IMR-90 (cell line): ENCODE measurements at regions not wholly inside any gene's neighbourhood (a gene's known extent, or its start where the extent isn't known, plus 50 kb on each side); places are given as distances from the start of the nearest gene placed in this dataset.

ENCODE experiments used
- ATAC-seq: fragments of 200-7000 bp; cut with Tn5 transposase; 2 replicates; pipeline ENCODE4 v1.9.1; 2020; ENCODE audit warnings: low read depth, mild to moderate bottlenecking, moderate library complexity
- BruUV-seq: library from RNA; stranded (reverse); fragments of 400-500 nt; replicated peaks from 2 replicates; lab custom pipeline; 2021; lab: Mats Ljungman, UMichigan
- CTCF ChIA-PET: fragments of 300-600 bp; formaldehyde crosslinking; extraction: SDS; loops from one replicate; lab custom pipeline; 2021; ENCODE audit warnings: antibody characterized with exemption; lab: Yijun Ruan, JAX
- POLR2A ChIA-PET: fragments of 300-600 bp; sonication (Branson Sonifier 250); formaldehyde crosslinking; loops from one replicate; lab custom pipeline; 2022; ENCODE audit warnings: antibody characterized with exemption; ENCODE audit not compliant: unreplicated experiment; lab: Charles Lee
- DNase-seq: peaks from one replicate; pipeline ENCODE4 v3.0.0; 2013
- H2AFZ ChIP-seq: replicated peaks from 2 replicates; pipeline ENCODE3; 2013; ENCODE audit warnings: low read length, mild to moderate bottlenecking; ENCODE audit not compliant: poor library complexity
- H2AK5ac ChIP-seq: 2 replicates; pipeline ENCODE4 v1.6.1; 2013; ENCODE audit warnings: low read depth, low read length, inconsistent platforms
- H2AK9ac ChIP-seq: replicated peaks from 2 replicates; pipeline ENCODE3; 2013; ENCODE audit warnings: mild to moderate bottlenecking, low read depth, low read length, moderate library complexity; ENCODE audit not compliant: poor library complexity
- H2BK120ac ChIP-seq: 2 replicates; pipeline ENCODE4 v1.6.1; 2013; ENCODE audit warnings: low read depth, low read length, inconsistent platforms
- H2BK15ac ChIP-seq: 3 replicates; pipeline ENCODE4 v1.6.1; 2013; ENCODE audit warnings: low read depth, low read length, inconsistent platforms
- H2BK20ac ChIP-seq: 2 replicates; pipeline ENCODE4 v1.6.1; 2013; ENCODE audit warnings: low read depth, mild to moderate bottlenecking, inconsistent platforms, low read length, moderate library complexity
- H2BK5ac ChIP-seq: 2 replicates; pipeline ENCODE4 v1.6.1; 2013; ENCODE audit warnings: mild to moderate bottlenecking, low read depth, low read length, inconsistent platforms; ENCODE audit not compliant: poor library complexity, severe bottlenecking
- H3K14ac ChIP-seq: replicated peaks from 2 replicates; pipeline ENCODE4 v1.6.1; 2013; ENCODE audit warnings: low read depth, low read length, inconsistent platforms
- H3K18ac ChIP-seq: 2 replicates; pipeline ENCODE4 v1.6.1; 2013; ENCODE audit warnings: low read depth, low read length, control low read depth
- H3K23ac ChIP-seq: 2 replicates; pipeline ENCODE4 v1.6.1; 2013; ENCODE audit warnings: low read depth, low read length, inconsistent platforms
- H3K27ac ChIP-seq: 2 replicates; pipeline ENCODE4 v1.5.1; 2013; ENCODE audit warnings: mild to moderate bottlenecking, control low read depth, low read length; ENCODE audit not compliant: insufficient read depth
- H3K27me3 ChIP-seq: 2 replicates; pipeline ENCODE4 v1.6.1; 2013; ENCODE audit warnings: low read length; ENCODE audit not compliant: control insufficient read depth, insufficient read depth
- H3K36me3 ChIP-seq: 2 replicates; pipeline ENCODE4 v1.6.1; 2013; ENCODE audit warnings: low read length, mixed read lengths; ENCODE audit not compliant: control insufficient read depth, insufficient read depth
- H3K4ac ChIP-seq: 2 replicates; pipeline ENCODE4 v1.6.1; 2013; ENCODE audit warnings: low read depth, low read length, inconsistent platforms
- H3K4me1 ChIP-seq: 2 replicates; pipeline ENCODE4 v1.6.1; 2013; ENCODE audit warnings: low read length, mixed read lengths; ENCODE audit not compliant: control insufficient read depth, insufficient read depth
- H3K4me2 ChIP-seq: 2 replicates; pipeline ENCODE4 v1.6.1; 2013; ENCODE audit warnings: low read depth, mild to moderate bottlenecking, control low read depth, low read length, moderate library complexity
- H3K4me3 ChIP-seq: 2 replicates; pipeline ENCODE4 v1.5.1; 2013; ENCODE audit warnings: low read depth, mild to moderate bottlenecking, control low read depth, low read length, moderate library complexity; ENCODE audit not compliant: insufficient read depth
- H3K56ac ChIP-seq: 2 replicates; pipeline ENCODE4 v1.6.1; 2013; ENCODE audit warnings: low read length, inconsistent platforms; ENCODE audit not compliant: insufficient read depth; ENCODE audit errors: extremely low read depth
- H3K79me1 ChIP-seq, 2 experiments: 2 replicates each; pipeline ENCODE4 v1.6.1; 2013; ENCODE audit warnings: low read length in 2 of 2, inconsistent platforms in 1 of 2, low read depth in 1 of 2
- H3K9ac ChIP-seq: 2 replicates; pipeline ENCODE4 v1.6.1; 2013; ENCODE audit warnings: low read depth, low read length, control low read depth
- H3K9me1 ChIP-seq: 2 replicates; pipeline ENCODE4 v1.6.1; 2013; ENCODE audit warnings: low read length, inconsistent platforms; ENCODE audit not compliant: insufficient read depth
- H3K9me3 ChIP-seq: 2 replicates; pipeline ENCODE4 v1.6.1; 2013; ENCODE audit warnings: low read length; ENCODE audit not compliant: control insufficient read depth, insufficient read depth
- H4K20me1 ChIP-seq: 2 replicates; pipeline ENCODE4 v1.6.1; 2013; ENCODE audit warnings: low read length, inconsistent platforms; ENCODE audit not compliant: insufficient read depth
- H4K5ac ChIP-seq: 2 replicates; pipeline ENCODE4 v1.6.1; 2013; ENCODE audit warnings: mild to moderate bottlenecking, low read depth, low read length, control low read depth
- H4K8ac ChIP-seq, 2 experiments: 2 replicates each; pipeline ENCODE4 v1.6.1; 2013; ENCODE audit warnings: low read depth in 2 of 2, low read length in 2 of 2, control low read depth in 1 of 2, inconsistent platforms in 1 of 2
- H4K91ac ChIP-seq: 2 replicates; pipeline ENCODE4 v1.6.1; 2013; ENCODE audit warnings: low read depth, low read length, inconsistent platforms; ENCODE audit not compliant: insufficient read depth
- BHLHE40 ChIP-seq: fragments of 150-350 bp; IDR thresholded peaks from 2 replicates; pipeline ENCODE4 v1.6.1; 2016; ENCODE audit warnings: mild to moderate bottlenecking, low read depth, low read length
- CEBPB ChIP-seq: IDR thresholded peaks from 2 replicates; pipeline ENCODE4 v1.6.1; 2012; ENCODE audit warnings: low read depth, low read length, improper control_type of control experiment
- CHD1 ChIP-seq: IDR thresholded peaks from 2 replicates; pipeline ENCODE4 v1.6.1; 2012; ENCODE audit warnings: low read depth, low read length, improper control_type of control experiment
- WGBS, 2 experiments: methylation state at CpG; one replicate each; pipeline versions ENCODE4 v1.1.5 to v1.1.7; 2013; ENCODE audit warnings: missing lambda C conversion rate in 2 of 2; ENCODE audit not compliant: insufficient read length in 1 of 2; ENCODE audit errors: extremely low coverage in 2 of 2; 5-methylcytosine and 5-hydroxymethylcytosine counted together
- dilution Hi-C: fragments of 300-500 bp; cut with HindIII; formaldehyde crosslinking; loops from one replicate; pipeline ENCODE4 v1.14.3; 2018; ENCODE audit warnings: low sequenced_read_pairs; ENCODE audit not compliant: unreplicated experiment
- in situ Hi-C: fragments of 300-500 bp; cut with MboI; formaldehyde crosslinking; loops from 3 replicates; pipeline ENCODE4 v1.14.3; 2019; ENCODE audit warnings: low sequenced_read_pairs, inconsistent platforms, mixed read lengths
- intact Hi-C: fragments of 100-400 bp; cut with micrococcal nuclease; formaldehyde crosslinking; loops from 2 replicates; pipeline ENCODE4 v1.10.0; 2022

GRCh38 chr6:49038294-49038822 is 424.7 kb downstream of the MMUT start:
- no CpG with 5 or more reads among the region's 2 CpGs for WGBS, 2 experiments
- no peak overlapping the region for H3K18ac ChIP-seq
- H3K4me1 ChIP-seq: no peaks in the 10 kb centered on the region
- POLR2A ChIA-PET: no interaction called here
- DNase-seq: no peak
- no peak overlapping the region for H3K4me2 ChIP-seq
- no peak overlapping the region for H2BK20ac ChIP-seq
- no peak overlapping the region for H3K9ac ChIP-seq
- no peak overlapping the region for H2AK9ac ChIP-seq
- no peak overlapping the region for H3K27ac ChIP-seq
- no peak overlapping the region for H2BK5ac ChIP-seq
- in situ Hi-C loops (no loop called here), intact Hi-C loops (no loop called here), dilution Hi-C loops (no loop called here)
- H3K79me1 ChIP-seq: no peaks in the 10 kb centered on the region
- H3K36me3 ChIP-seq: no peaks in the 10 kb centered on the region
- no peaks in the 10 kb centered on the region for H4K20me1 ChIP-seq
- H4K91ac ChIP-seq: no peak overlapping the region
- CTCF ChIA-PET: interaction anchor here (0.6 kb wide), 1 partner anchor 214 kb away, joined by 5 read pairs; no protein-coding TSS in a partner anchor
- ATAC-seq: no peak
- no peak overlapping the region for H3K56ac ChIP-seq
- BruUV-seq: no TSS peak
- H3K14ac ChIP-seq: no peak overlapping the region
- no peak overlapping the region for H4K8ac ChIP-seq
- no peaks in the 10 kb centered on the region for H3K9me3 ChIP-seq
- H3K27me3 ChIP-seq: no peaks in the 10 kb centered on the region
- H2BK15ac ChIP-seq: no peak overlapping the region
- H3K4ac ChIP-seq: no peak overlapping the region
- TF ChIP-seq CEBPB (peak; percentile 12; the same call in 1 of the 2 replicates), CHD1 (no peak), BHLHE40 (no peak)
- H2AK5ac ChIP-seq: no peak overlapping the region
- H3K9me1 ChIP-seq: no peaks in the 10 kb centered on the region
- H3K4me3 ChIP-seq: no peak overlapping the region
- H2BK120ac ChIP-seq: no peak overlapping the region
- H3K23ac ChIP-seq: no peak overlapping the region
- H4K5ac ChIP-seq: no peak overlapping the region
- no peak overlapping the region for H2AFZ ChIP-seq
